HG03575 (cell line): ENCODE measurements at regions not wholly inside any gene's neighbourhood (a gene's known extent, or its start where the extent isn't known, plus 50 kb on each side); places are given as distances from the start of the nearest gene placed in this dataset.

Experiments
- ATAC-seq: cut with Tn5 transposase; IDR thresholded peaks from one replicate; pipeline ENCODE4 v1.9.1; 2021; ENCODE audit not compliant: unreplicated experiment, insufficient number of reproducible peaks, low FRiP score; ENCODE audit errors: extremely low read depth

DNA sequence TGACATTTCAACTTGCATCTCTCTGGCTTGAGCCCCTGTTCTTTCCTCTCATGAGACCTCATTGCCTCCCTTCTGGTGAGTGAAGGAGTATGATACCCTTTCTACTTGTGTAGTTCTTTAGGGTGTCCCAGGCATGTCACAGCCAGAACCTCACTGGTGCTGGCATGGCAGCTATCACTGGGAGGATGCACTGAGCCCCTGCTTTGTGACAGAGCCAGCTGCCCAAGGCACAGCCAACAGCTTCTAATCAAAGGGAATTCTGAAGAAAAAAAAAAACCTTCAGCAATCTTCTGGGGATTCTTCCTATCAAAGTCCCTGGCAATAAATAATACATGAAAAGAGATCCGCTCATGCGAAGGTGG, 652.6 kb upstream of the KLF4 start:
- no peak for ATAC-seq

DNA sequence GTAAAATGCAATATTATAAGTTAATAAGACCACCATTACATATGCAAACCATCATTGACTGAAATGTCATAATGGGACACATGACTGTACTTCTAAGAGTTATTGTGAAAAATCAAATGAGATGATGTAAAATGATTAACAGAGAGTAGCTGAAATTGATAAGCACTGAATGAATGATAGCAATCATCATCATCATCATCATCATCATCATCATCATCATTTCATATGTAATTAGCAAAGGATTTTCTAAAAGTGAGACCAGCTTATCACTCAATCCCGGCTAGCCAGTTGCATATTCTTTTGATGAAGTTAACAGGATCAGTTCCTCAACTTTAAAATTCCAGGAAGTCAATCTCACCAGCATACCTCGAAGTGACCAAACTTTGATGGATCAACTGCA, 650.3 kb upstream of the KLF4 start:
- no peak for ATAC-seq

DNA sequence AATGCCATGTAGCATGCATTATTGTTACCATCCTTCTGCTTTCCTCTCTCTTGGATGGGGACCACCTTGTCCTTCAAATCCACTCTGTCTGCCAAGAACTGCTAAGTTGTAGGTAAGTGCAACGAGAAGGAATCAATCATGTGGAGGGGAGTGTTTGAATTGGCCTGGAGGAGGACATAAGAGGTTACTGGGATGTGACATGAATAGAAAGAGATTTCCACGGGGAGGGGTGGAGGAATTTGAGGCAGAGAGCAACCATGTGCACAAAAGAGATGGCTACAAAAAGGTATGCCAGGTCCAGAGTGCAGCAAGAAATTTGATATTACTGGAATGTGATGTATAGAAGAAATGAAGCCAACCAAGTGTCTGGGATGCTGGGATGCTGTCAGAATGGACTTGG, 648.9 kb upstream of the KLF4 start:
- no peak for ATAC-seq

DNA sequence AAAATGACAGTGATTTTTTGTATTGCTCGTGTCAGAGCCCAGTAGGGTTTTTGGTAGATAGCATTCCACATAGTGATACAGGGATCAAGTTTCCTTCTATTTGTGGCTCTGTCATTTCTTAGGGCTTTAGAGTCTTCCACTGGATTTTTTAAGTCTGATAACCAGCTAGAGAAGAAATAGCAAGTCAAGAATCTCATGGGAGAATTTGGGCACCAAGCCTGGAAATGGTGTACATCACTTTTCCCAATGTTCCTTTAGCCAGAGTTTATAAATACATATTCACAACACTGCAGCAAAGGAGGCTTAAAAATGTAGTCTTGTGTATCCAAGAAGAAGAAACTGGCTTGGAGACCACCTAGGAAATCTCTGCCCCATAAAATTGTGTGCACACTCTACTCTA, 647.1 kb upstream of the KLF4 start:
- ATAC-seq = no peak

DNA sequence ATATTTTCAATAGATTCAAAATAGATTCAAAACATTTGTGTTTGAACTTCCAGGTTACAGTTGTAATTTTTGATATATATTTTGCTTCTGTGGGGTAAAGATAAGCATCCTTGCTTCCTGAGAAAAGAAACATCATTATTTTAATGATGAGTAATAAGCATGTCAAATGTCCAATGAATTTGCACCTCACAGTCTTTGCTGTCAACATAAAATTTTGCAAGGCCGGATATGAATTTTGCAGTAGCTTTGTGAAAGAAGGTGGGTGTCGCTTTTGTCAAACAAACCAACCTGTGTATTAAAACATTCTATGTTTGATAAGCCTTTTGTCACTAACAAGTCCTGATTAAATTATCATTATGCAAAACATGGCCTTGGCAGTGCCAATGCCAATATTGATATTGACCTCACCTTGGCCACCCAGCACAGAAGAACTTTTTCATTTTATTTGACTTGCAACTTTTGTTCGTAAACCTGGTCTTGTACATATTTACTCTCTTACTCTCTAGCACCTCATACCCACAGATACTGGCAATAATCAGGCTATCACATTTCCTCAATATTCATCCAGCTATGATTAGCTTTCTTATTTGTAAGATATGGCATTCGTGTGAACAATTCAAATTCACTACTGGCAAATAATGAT, 645.0 kb upstream of the KLF4 start:
- no peak for ATAC-seq

DNA sequence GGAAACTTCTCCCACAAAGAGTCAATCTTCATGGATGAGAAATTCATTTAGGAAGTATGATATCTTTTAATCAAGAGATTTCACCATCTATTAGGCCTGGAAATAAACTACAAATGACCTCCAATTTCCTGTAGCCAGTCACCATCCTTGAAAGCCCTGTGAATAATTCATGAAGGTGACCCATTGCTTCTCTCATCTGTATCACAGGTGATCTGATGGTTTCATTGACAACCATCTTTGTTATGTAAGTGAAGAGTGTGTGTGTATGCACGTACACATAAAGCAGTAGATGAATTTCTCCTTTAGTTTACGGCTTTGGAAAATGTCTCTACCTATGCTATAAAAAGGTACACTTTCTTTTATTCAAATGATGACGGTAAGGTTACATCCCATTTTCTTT, 644.1 kb upstream of the KLF4 start:
- no peak for ATAC-seq

DNA sequence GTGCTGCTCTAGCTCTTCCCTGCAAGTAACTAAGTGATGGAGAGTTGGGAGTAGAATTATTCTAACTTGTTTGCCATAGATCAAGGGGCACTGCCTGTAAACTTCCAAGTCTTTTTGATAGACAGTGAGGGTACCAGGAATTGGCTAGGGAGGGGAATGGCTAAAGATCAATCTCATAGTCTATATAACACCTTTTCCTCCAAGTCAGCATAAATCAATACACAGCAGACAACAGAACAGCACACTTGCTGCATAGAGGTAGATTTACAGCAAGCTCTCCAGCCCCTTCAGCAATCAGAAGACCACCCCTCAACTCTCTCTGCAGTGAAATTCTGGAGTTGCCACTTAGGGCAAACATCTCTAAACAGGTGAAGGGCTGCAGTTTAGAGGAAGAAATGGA, 643.5 kb upstream of the KLF4 start:
- no peak for ATAC-seq

DNA sequence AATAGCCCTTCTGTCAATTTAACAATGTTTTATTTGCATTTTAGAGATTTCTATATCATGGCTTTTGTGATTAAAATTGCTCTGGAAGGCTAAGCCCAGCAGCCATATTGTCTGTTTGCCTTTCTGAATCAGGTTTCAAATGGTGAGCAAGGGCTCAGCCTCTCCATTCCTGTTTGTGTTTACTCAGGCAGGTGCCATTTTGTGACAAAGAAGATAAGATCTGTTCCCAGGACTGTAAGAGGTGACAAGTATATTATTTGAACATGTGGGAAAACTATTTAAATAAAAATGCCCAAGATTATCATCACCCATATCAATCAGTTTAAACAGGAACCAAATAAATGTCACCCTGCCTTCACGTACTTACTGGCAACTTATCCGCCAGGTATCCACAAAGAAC, 641.3 kb upstream of the KLF4 start:
- no peak for ATAC-seq

DNA sequence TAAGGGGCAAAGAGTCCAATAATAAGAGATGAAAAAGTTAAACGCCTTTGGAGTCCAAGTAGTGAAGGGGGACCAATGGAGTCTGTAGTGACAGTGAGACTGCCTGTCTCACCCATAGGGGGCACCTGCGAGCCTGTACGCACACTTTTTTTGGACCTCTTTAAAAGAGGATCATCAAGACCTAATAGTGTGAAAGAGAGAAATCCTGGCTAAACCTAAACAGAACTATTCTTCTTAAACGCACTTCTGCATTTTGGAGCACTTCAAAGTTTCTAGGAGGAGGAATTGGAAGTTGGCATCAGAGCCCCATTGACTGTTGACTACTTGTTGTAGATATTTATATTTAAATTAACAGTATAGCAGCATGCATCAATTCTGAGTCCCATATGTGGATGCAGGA, 636.1 kb upstream of the KLF4 start:
- ATAC-seq = no peak

DNA sequence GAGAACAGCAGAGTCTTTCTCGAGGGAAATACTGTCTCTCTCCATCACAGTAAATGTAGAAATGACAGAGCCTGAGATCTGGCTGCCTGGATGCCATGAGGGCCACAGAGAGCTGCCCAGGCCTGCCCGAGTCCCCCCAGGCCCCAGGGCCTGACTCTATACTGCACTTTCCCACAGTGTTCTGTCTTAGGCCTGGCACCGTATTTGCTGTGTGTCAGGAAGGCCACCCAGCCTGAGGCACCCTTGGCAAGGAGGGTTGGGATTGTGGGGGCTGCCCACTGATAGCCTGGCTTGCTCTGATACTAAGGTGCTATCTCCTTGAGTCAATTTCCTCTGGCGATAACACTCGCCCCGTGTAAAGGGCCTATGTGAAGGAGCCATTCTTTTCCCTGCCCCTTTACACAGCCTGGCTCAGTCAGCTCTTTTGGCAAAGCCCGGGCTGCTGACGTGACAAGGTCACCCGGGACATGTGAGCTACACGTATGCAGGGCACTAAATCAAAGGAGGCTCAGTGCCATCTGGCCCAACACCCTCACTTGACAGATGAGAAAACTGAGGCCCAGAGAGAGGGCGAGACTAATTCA, 630.1 kb upstream of the KLF4 start:
- ATAC-seq = no peak

DNA sequence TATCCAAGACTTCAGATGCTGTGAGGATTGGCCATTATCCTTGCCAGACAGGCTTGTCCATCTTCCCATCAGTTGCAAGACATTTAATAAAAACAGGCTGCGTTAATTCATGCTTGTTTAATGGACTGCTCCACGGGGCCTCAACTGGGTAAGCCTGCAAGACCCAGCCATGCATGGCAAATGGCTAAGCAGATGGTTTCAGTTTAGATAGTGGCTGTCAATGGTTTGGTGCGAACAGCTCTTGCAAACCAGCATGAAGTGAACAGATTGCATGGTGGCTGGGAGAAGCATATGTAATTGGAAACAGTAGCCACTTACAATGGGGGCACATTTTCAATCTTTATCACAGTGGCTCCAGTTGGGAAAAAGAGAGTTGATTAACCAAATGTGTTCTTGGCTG, 628.2 kb upstream of the KLF4 start:
- ATAC-seq = no peak

DNA sequence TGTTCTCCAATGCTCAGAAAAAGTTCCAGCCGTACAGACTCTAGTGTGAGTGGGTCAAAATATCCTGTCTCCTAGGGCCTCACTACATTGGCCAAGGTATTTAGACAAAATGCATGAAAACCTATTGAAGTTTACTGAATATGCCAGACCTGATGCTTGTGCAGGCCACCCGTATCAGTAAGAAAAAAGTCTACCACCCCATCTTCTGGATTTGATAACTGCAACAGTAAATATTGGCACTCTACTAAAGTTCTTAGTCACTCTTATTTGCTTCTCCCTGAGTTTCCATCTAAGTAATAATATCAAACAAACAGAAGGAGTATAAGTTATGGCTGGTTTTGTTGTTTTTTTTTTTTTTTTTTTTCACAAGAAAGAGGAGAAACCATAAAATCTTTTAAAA, 627.7 kb upstream of the KLF4 start:
- no peak for ATAC-seq

DNA sequence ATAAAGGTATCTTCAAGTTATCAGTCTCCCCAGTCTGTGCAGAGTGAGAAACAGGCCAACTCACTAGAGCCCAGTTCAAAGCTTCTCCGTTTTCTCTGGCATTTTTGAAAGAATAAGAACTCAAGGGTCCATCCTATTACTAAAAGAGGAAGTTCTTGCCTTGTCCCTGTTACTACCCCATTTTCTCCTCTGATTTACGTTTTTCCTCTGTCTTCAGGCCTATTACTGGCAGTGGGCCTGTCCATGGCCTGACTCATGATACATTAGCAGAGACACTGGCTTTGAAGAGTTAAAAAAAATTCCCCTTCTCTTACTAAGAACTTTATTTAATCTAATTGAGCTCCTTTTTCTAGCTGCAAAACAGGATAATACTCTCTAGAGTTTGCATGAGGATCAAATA, 624.0 kb upstream of the KLF4 start:
- no peak for ATAC-seq

DNA sequence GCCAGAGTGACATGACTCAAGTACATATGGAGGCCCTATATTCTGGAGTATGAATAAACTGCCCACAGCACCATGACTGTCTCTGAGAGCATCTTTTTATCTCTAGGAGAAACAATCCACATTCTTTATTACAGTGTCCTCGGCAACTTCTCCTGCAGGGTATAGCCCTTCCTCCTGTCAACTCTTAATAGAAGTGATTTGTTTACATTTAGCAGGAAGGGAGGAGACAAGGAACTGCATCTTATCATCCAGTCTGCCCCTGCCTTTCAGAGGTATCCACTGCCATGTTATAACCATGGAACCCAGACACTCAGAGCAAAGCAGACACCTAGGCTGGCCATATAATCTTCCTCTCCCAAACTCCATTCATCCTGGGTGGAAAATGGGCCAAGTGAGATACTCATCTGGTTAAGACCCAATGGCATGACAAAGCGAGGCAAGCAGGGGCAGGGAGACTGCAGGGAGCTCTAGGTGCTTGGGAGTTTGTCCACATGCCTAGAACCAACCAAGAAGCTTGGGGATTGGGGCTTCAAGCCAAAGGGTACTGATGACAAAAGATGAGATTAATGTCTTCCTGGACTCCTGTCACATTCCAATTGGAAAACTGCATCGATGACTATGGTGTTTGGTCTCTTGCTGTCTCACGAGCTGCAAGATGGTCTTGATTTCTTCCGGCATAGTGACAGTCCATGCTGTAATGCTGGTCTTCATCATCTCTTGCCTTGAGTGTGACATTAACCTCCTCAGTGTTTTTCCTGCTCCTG, 620.5 kb upstream of the KLF4 start:
- no peak for ATAC-seq

DNA sequence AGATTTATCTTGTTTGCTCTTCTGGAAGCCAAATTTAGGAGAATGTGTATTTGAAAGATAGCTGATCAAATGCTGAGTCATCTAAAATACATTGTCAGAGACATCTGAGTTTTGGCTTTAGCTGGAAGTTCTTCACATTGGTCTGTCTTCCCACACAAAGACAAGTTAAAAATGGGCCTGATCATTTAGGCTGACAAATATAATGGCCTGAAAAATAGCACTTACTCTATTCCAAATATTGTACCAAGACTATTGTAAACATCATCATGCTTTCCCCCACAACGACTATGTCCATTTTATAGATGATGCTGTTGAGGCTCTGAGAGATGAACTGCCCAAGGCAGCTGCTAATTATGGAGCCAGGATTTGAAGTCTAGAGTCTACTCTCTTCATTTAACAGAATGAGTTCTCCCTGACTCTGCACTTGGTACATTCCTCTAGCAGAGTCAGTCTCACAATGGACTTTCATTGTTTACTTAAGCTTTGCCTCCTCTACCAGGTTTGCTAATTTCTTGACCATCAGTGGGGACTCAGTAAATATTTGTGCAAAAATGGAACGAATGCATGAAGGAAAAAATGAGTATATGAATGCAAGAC, 619.4 kb upstream of the KLF4 start:
- ATAC-seq = no peak

DNA sequence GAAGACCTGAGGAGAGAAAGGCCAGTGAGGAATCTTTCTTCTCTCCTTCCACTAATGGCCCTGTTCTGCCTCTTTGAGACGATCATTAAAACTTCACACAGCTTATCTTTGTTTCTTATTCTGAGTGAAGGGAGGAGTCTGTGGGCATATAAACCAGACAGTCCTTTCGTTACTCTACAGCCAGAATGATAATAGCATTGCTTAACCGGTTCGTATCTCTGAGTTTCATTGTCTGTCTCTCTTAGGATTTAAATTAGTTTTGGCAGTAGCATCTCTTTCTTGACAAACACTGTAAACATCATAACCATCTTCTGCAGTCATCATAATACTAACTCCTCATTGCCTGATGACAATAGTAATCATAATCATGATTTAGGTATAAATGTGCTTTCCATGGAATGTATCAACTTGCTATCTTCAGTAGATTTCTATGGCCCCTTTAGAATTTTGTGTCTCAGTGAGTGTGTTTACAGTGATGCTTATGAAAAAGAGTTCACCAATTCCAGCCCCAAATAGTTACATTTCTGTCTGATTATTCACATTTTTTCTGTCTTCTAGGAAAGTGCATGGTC, 618.8 kb upstream of the KLF4 start:
- ATAC-seq = no peak

DNA sequence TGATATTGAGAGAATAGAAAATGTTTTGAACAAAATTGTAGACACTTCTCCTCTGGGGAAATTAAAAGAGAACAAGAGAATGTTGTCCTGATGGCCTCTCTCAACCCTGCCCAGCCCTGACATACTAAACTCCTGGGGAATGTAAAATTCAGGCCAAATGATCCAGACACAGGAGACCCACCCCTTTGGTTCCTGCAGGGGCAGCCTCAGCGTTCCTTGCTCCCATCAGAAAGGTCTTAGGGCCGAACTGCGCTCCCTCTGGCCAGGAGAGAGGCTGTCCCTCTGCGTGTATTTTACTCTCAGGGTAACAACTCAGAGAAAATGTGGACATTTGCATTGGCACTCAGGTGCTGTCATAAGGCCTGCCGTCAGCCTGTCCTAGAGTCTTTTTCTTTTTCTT, 616.3 kb upstream of the KLF4 start:
- no peak for ATAC-seq

DNA sequence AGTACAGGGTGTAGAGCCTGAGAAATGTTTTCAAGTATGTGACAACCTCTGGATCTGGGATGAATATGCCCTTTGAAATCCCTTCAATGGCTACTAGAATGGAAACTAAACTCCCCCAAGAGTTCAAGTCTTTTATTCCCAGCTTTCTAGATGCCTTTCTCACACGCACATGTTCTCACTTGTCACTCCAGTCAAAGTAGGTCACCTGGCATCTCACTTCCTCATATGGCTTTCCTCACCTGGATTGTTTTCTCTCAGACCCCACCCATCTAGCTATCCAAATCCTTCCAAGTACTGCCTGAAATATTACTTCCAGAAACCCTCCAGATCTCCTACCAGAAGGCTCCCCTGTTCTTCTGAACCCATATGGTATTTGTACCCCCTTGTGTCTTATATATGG, 615.4 kb upstream of the KLF4 start:
- no peak for ATAC-seq

DNA sequence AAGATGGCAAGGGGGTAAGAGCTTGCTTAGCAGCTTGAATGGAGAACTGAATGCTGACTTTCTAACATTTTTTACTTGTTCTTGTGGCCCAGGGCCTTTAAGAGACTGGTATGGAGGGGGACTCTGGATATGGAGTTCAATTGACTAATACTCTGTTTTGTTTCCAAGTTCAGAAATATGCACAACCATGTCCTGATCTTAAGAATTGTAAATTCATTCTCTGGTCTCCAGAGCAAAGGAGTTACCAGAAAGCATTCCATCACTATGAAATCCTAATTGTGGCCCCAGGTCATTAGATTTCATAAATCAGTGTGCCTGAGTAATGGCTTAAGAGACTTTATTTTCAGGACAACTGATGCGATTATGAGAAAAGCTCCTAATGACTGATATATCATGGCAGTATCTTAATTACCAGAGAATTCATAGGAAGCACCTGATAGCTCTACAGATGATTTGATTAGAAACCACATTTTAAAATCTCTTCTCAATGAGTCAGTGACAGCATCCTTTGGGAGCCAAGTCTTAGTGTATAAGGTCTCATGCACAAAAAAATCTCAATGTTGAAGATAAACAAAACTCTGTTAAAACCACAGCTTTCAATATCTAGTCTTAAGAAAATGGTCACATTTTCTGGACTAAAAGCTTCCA, 613.6 kb upstream of the KLF4 start:
- no peak for ATAC-seq

DNA sequence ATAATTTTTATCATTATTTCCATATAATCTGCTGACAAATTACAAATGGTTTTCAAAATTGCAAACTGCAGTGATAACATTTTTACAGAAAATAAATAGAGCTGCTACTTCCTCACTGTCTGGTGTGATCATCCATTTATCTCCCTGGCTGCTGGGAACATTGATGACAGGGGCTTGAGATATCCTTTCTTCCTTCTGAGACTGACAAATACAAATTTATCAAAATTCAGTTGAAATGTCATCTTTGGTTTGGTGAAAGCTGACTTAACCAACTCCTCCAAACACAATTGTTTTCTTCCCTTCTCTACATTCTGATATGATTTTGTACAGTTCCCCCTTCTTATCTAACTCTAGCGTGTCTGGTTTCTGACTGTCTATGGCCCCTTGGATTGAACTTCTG, 611.8 kb upstream of the KLF4 start:
- ATAC-seq = no peak
